IMR-90 (cell line): ENCODE measurements at regions not wholly inside any gene's neighbourhood (a gene's known extent, or its start where the extent isn't known, plus 50 kb on each side); places are given as distances from the start of the nearest gene placed in this dataset.

Experiments used
- ATAC-seq: fragments of 200-7000 bp; cut with Tn5 transposase; 2 replicates; pipeline ENCODE4 v1.9.1; 2020; ENCODE audit warnings: low read depth, mild to moderate bottlenecking, moderate library complexity
- BruUV-seq: library from RNA; stranded (reverse); fragments of 400-500 nt; replicated peaks from 2 replicates; lab custom pipeline; 2021; lab: Mats Ljungman, UMichigan
- CTCF ChIA-PET: fragments of 300-600 bp; formaldehyde crosslinking; extraction: SDS; loops from one replicate; lab custom pipeline; 2021; ENCODE audit warnings: antibody characterized with exemption; lab: Yijun Ruan, JAX
- POLR2A ChIA-PET: fragments of 300-600 bp; sonication (Branson Sonifier 250); formaldehyde crosslinking; loops from one replicate; lab custom pipeline; 2022; ENCODE audit warnings: antibody characterized with exemption; ENCODE audit not compliant: unreplicated experiment; lab: Charles Lee
- DNase-seq: peaks from one replicate; pipeline ENCODE4 v3.0.0; 2013
- H2AFZ ChIP-seq: replicated peaks from 2 replicates; pipeline ENCODE3; 2013; ENCODE audit warnings: low read length, mild to moderate bottlenecking; ENCODE audit not compliant: poor library complexity
- H2AK5ac ChIP-seq: 2 replicates; pipeline ENCODE4 v1.6.1; 2013; ENCODE audit warnings: low read depth, low read length, inconsistent platforms
- H2AK9ac ChIP-seq: replicated peaks from 2 replicates; pipeline ENCODE3; 2013; ENCODE audit warnings: mild to moderate bottlenecking, low read depth, low read length, moderate library complexity; ENCODE audit not compliant: poor library complexity
- H2BK120ac ChIP-seq: 2 replicates; pipeline ENCODE4 v1.6.1; 2013; ENCODE audit warnings: low read depth, low read length, inconsistent platforms
- H2BK15ac ChIP-seq: 3 replicates; pipeline ENCODE4 v1.6.1; 2013; ENCODE audit warnings: low read depth, low read length, inconsistent platforms
- H2BK20ac ChIP-seq: 2 replicates; pipeline ENCODE4 v1.6.1; 2013; ENCODE audit warnings: low read depth, mild to moderate bottlenecking, inconsistent platforms, low read length, moderate library complexity
- H2BK5ac ChIP-seq: 2 replicates; pipeline ENCODE4 v1.6.1; 2013; ENCODE audit warnings: mild to moderate bottlenecking, low read depth, low read length, inconsistent platforms; ENCODE audit not compliant: poor library complexity, severe bottlenecking
- H3K14ac ChIP-seq: replicated peaks from 2 replicates; pipeline ENCODE4 v1.6.1; 2013; ENCODE audit warnings: low read depth, low read length, inconsistent platforms
- H3K18ac ChIP-seq: 2 replicates; pipeline ENCODE4 v1.6.1; 2013; ENCODE audit warnings: low read depth, low read length, control low read depth
- H3K23ac ChIP-seq: 2 replicates; pipeline ENCODE4 v1.6.1; 2013; ENCODE audit warnings: low read depth, low read length, inconsistent platforms
- H3K27ac ChIP-seq: 2 replicates; pipeline ENCODE4 v1.5.1; 2013; ENCODE audit warnings: mild to moderate bottlenecking, control low read depth, low read length; ENCODE audit not compliant: insufficient read depth
- H3K27me3 ChIP-seq: 2 replicates; pipeline ENCODE4 v1.6.1; 2013; ENCODE audit warnings: low read length; ENCODE audit not compliant: control insufficient read depth, insufficient read depth
- H3K36me3 ChIP-seq: 2 replicates; pipeline ENCODE4 v1.6.1; 2013; ENCODE audit warnings: low read length, mixed read lengths; ENCODE audit not compliant: control insufficient read depth, insufficient read depth
- H3K4ac ChIP-seq: 2 replicates; pipeline ENCODE4 v1.6.1; 2013; ENCODE audit warnings: low read depth, low read length, inconsistent platforms
- H3K4me1 ChIP-seq: 2 replicates; pipeline ENCODE4 v1.6.1; 2013; ENCODE audit warnings: low read length, mixed read lengths; ENCODE audit not compliant: control insufficient read depth, insufficient read depth
- H3K4me2 ChIP-seq: 2 replicates; pipeline ENCODE4 v1.6.1; 2013; ENCODE audit warnings: low read depth, mild to moderate bottlenecking, control low read depth, low read length, moderate library complexity
- H3K4me3 ChIP-seq: 2 replicates; pipeline ENCODE4 v1.5.1; 2013; ENCODE audit warnings: low read depth, mild to moderate bottlenecking, control low read depth, low read length, moderate library complexity; ENCODE audit not compliant: insufficient read depth
- H3K56ac ChIP-seq: 2 replicates; pipeline ENCODE4 v1.6.1; 2013; ENCODE audit warnings: low read length, inconsistent platforms; ENCODE audit not compliant: insufficient read depth; ENCODE audit errors: extremely low read depth
- H3K79me1 ChIP-seq, 2 experiments: 2 replicates each; pipeline ENCODE4 v1.6.1; 2013; ENCODE audit warnings: low read length in 2 of 2, inconsistent platforms in 1 of 2, low read depth in 1 of 2
- H3K9ac ChIP-seq: 2 replicates; pipeline ENCODE4 v1.6.1; 2013; ENCODE audit warnings: low read depth, low read length, control low read depth
- H3K9me1 ChIP-seq: 2 replicates; pipeline ENCODE4 v1.6.1; 2013; ENCODE audit warnings: low read length, inconsistent platforms; ENCODE audit not compliant: insufficient read depth
- H3K9me3 ChIP-seq: 2 replicates; pipeline ENCODE4 v1.6.1; 2013; ENCODE audit warnings: low read length; ENCODE audit not compliant: control insufficient read depth, insufficient read depth
- H4K20me1 ChIP-seq: 2 replicates; pipeline ENCODE4 v1.6.1; 2013; ENCODE audit warnings: low read length, inconsistent platforms; ENCODE audit not compliant: insufficient read depth
- H4K5ac ChIP-seq: 2 replicates; pipeline ENCODE4 v1.6.1; 2013; ENCODE audit warnings: mild to moderate bottlenecking, low read depth, low read length, control low read depth
- H4K8ac ChIP-seq, 2 experiments: 2 replicates each; pipeline ENCODE4 v1.6.1; 2013; ENCODE audit warnings: low read depth in 2 of 2, low read length in 2 of 2, control low read depth in 1 of 2, inconsistent platforms in 1 of 2
- H4K91ac ChIP-seq: 2 replicates; pipeline ENCODE4 v1.6.1; 2013; ENCODE audit warnings: low read depth, low read length, inconsistent platforms; ENCODE audit not compliant: insufficient read depth
- SMC3 ChIP-seq: fragments of 150-350 bp; IDR thresholded peaks from 2 replicates; pipeline ENCODE4 v1.6.1; 2016; ENCODE audit warnings: low read depth, mild to moderate bottlenecking, antibody characterized with exemption, low read length, moderate library complexity
- WGBS, 2 experiments: methylation state at CpG; one replicate each; pipeline versions ENCODE4 v1.1.5 to v1.1.7; 2013; ENCODE audit warnings: missing lambda C conversion rate in 2 of 2; ENCODE audit not compliant: insufficient read length in 1 of 2; ENCODE audit errors: extremely low coverage in 2 of 2; 5-methylcytosine and 5-hydroxymethylcytosine counted together
- dilution Hi-C: fragments of 300-500 bp; cut with HindIII; formaldehyde crosslinking; loops from one replicate; pipeline ENCODE4 v1.14.3; 2018; ENCODE audit warnings: low sequenced_read_pairs; ENCODE audit not compliant: unreplicated experiment
- in situ Hi-C: fragments of 300-500 bp; cut with MboI; formaldehyde crosslinking; loops from 3 replicates; pipeline ENCODE4 v1.14.3; 2019; ENCODE audit warnings: low sequenced_read_pairs, inconsistent platforms, mixed read lengths
- intact Hi-C: fragments of 100-400 bp; cut with micrococcal nuclease; formaldehyde crosslinking; loops from 2 replicates; pipeline ENCODE4 v1.10.0; 2022
- TF ChIP-seq, protein P1 (sequence below): fragments of 150-350 bp; IDR thresholded peaks from 2 replicates; pipeline ENCODE4 v1.6.1; 2017; ENCODE audit warnings: mild to moderate bottlenecking, antibody characterized with exemption, low read length, low read depth

GRCh38 chr5:172506251-172506650 lies 51.9 kb upstream of the SH3PXD2B start:
- Histone ChIP-seq H3K14ac (no peak overlapping the region), H3K23ac (no peak overlapping the region), H3K4me1 (no peaks in the 10 kb centered on the region), H3K4me3 (no peak overlapping the region), H4K5ac (no peak overlapping the region), H3K9me3 (no peaks in the 10 kb centered on the region), H2AK5ac (no peak overlapping the region), H3K56ac (no peak overlapping the region), H3K18ac (no peak overlapping the region), H4K8ac (no peak overlapping the region), H3K27me3 (peaks cover 58% of the 10 kb centered on the region), H4K91ac (no peak overlapping the region), H3K9ac (no peak overlapping the region), H3K4ac (no peak overlapping the region), H2BK120ac (no peak overlapping the region), H3K9me1 (no peaks in the 10 kb centered on the region), H3K36me3 (no peaks in the 10 kb centered on the region), H2AFZ (no peak overlapping the region), H2BK20ac (no peak overlapping the region), H3K79me1 (no peaks in the 10 kb centered on the region), H3K27ac (no peak overlapping the region), H2AK9ac (no peak overlapping the region), H2BK15ac (no peak overlapping the region), H4K20me1 (no peaks in the 10 kb centered on the region), H3K4me2 (no peak overlapping the region), H2BK5ac (no peak overlapping the region)
- no TSS peak for BruUV-seq
- intact Hi-C loops (no loop called here), in situ Hi-C loops (no loop called here), dilution Hi-C loops (no loop called here)
- ATAC-seq (no peak), DNase-seq (no peak)
- no peak for TF ChIP-seq SMC3
- TF ChIP-seq, protein P1, sequence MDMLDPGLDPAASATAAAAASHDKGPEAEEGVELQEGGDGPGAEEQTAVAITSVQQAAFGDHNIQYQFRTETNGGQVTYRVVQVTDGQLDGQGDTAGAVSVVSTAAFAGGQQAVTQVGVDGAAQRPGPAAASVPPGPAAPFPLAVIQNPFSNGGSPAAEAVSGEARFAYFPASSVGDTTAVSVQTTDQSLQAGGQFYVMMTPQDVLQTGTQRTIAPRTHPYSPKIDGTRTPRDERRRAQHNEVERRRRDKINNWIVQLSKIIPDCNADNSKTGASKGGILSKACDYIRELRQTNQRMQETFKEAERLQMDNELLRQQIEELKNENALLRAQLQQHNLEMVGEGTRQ = no peak
- ChIA-PET POLR2A (no interaction called here), CTCF (no interaction called here)
- WGBS, 2 experiments = 59% methylated on average over 5 of the region's 7 CpGs; no CpG with 5 or more reads in 1 of the 2 experiments
